ENCODE measurements at regions not wholly inside any gene's neighbourhood (a gene's known extent, or its start where the extent isn't known, plus 50 kb on each side); places are given as distances from the start of the nearest gene placed in this dataset.

- TF ChIP-seq POLR2A (IDR thresholded peaks at IDR 0.05) = no peak
- TF ChIP-seq, protein P1, sequence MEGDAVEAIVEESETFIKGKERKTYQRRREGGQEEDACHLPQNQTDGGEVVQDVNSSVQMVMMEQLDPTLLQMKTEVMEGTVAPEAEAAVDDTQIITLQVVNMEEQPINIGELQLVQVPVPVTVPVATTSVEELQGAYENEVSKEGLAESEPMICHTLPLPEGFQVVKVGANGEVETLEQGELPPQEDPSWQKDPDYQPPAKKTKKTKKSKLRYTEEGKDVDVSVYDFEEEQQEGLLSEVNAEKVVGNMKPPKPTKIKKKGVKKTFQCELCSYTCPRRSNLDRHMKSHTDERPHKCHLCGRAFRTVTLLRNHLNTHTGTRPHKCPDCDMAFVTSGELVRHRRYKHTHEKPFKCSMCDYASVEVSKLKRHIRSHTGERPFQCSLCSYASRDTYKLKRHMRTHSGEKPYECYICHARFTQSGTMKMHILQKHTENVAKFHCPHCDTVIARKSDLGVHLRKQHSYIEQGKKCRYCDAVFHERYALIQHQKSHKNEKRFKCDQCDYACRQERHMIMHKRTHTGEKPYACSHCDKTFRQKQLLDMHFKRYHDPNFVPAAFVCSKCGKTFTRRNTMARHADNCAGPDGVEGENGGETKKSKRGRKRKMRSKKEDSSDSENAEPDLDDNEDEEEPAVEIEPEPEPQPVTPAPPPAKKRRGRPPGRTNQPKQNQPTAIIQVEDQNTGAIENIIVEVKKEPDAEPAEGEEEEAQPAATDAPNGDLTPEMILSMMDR (IDR thresholded peaks at IDR 0.05) = no peak
Measured at GRCh38 chr5:89218364-89218763, 335.4 kb upstream of the MEF2C start.
